HL-60 (cell line): ENCODE measurements at regions not wholly inside any gene's neighbourhood (a gene's known extent, or its start where the extent isn't known, plus 50 kb on each side); places are given as distances from the start of the nearest gene placed in this dataset.

Source experiments
- DNase-seq, 2 experiments: peaks; one replicate each; pipeline ENCODE4 v3.0.0-alpha.2; 2010 to 2020; ENCODE audit warnings: low read depth in 1 of 2, low spot score in 1 of 2
- H3K27ac ChIP-seq: fragments of 250-450 bp; sonication (Bioruptor Pico); replicated peaks from 2 replicates; pipeline ENCODE4 v1.5.1; 2020; ENCODE audit warnings: mild to moderate bottlenecking, moderate library complexity
- H3K27me3 ChIP-seq: fragments of 250-450 bp; sonication (Bioruptor Pico); 2 replicates; pipeline ENCODE4 v1.5.1; 2021; ENCODE audit warnings: mild to moderate bottlenecking, moderate library complexity; ENCODE audit not compliant: insufficient read depth, poor library complexity, severe bottlenecking
- H3K4me3 ChIP-seq: replicated peaks from 2 replicates; pipeline ENCODE4 v1.5.1; 2011; ENCODE audit warnings: mild to moderate bottlenecking, control low read depth, low read length; ENCODE audit not compliant: insufficient read depth
- CTCF ChIP-seq: IDR thresholded peaks from one replicate; pipeline ENCODE4 v1.5.1; 2011; ENCODE audit warnings: low read length, control low read depth, inconsistent platforms; ENCODE audit not compliant: insufficient read depth
- GABPA ChIP-seq: IDR thresholded peaks from 2 replicates; pipeline ENCODE4 v1.6.1; 2012; ENCODE audit warnings: low read depth
- POLR2AphosphoS5 ChIP-seq: IDR thresholded peaks from 2 replicates; pipeline ENCODE4 v1.6.1; 2012; ENCODE audit warnings: low read depth
- REST ChIP-seq: IDR thresholded peaks from 2 replicates; pipeline ENCODE4 v1.6.1; 2012; ENCODE audit warnings: low read depth; ENCODE audit not compliant: insufficient replicate concordance
- SPI1 ChIP-seq: IDR thresholded peaks from 2 replicates; pipeline ENCODE4 v1.6.1; 2012; ENCODE audit warnings: low read depth, mild to moderate bottlenecking, borderline replicate concordance

- Histone ChIP-seq H3K27ac (no peak overlapping the region), H3K4me3 (no peak overlapping the region), H3K27me3 (no peaks in the 10 kb centered on the region)
- DNase-seq: no peak
- TF ChIP-seq REST (no peak), GABPA (no peak), SPI1 (no peak), POLR2AphosphoS5 (no peak), CTCF (no peak)
Observed at GRCh38 chr5:161094411-161094810, 242.4 kb upstream of the ATP10B start.

- no peak for TF ChIP-seq POLR2AphosphoS5
- no peak for TF ChIP-seq CTCF
- no peak for TF ChIP-seq GABPA
- no peak overlapping the region for H3K4me3 ChIP-seq
- no peak for DNase-seq
- H3K27ac ChIP-seq: no peak overlapping the region
- no peaks in the 10 kb centered on the region for H3K27me3 ChIP-seq
Observed at GRCh38 chr5:161093100-161093499, 241.1 kb upstream of the ATP10B start.

GRCh38 chr5:161089569-161089968 lies 237.6 kb upstream of the ATP10B start:
- Histone ChIP-seq H3K27me3 (no peaks in the 10 kb centered on the region), H3K4me3 (no peak overlapping the region), H3K27ac (no peak overlapping the region)
- TF ChIP-seq SPI1 (no peak), REST (no peak), POLR2AphosphoS5 (no peak), CTCF (no peak), GABPA (no peak)
- no peak for DNase-seq

- TF ChIP-seq POLR2AphosphoS5 (no peak), SPI1 (no peak), CTCF (no peak), GABPA (no peak), REST (no peak)
- Histone ChIP-seq H3K27ac (no peak overlapping the region), H3K27me3 (no peaks in the 10 kb centered on the region), H3K4me3 (no peak overlapping the region)
- DNase-seq: no peak
Observed at GRCh38 chr5:161086461-161086860, 234.4 kb upstream of the ATP10B start.
